ENCODE measurements at regions not wholly inside any gene's neighbourhood (a gene's known extent, or its start where the extent isn't known, plus 50 kb on each side); places are given as distances from the start of the nearest gene placed in this dataset.

DNA sequence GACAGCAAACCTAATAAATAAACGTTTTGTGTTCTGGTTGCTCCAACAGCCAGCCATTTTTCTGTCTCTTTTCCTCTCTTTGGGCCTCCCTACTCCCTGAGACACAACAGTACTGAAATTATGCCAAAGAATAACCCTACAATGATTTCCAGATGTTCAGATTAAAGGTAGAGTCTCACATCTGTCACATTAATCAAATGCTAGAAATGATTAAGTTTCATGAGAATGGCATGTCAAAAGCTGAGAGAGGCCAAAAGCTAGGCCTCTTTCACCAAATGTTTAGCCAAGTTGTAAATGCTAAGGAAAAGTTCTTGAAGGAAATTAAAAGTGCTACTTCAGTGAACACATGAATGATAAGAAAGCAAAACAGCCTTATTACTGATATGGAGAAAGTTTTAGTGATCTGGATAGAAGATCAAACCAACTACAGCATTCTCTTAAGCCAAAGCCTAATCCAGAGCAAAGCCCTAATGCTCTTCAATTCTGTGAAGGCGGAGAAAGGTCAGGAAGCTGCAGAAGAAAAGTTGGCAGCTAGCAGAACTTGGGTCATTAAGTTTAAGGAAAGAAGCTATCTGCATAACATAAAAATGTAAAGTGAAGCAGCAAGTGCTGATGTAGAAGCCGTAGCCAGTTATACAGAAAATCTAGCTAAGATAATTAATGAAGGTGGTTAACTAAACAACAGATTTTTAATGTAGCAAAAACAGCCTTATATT is 182.1 kb upstream of the NUDT6 start:
- no peak for TF ChIP-seq PBX3 (IDR thresholded peaks at IDR 0.05)
- TF ChIP-seq BHLHE40 (IDR thresholded peaks at IDR 0.05; ENCODE audit: low read depth, low read length) = no peak
- no peak for TF ChIP-seq CBX8 (IDR thresholded peaks at IDR 0.05)
- no peak for TF ChIP-seq E2F6 (IDR thresholded peaks at IDR 0.05; ENCODE audit: borderline replicate concordance, low read depth)
- TF ChIP-seq FOSB (CRISPR knock-in tag; IDR thresholded peaks at IDR 0.05) = no peak
- TF ChIP-seq, protein P1, sequence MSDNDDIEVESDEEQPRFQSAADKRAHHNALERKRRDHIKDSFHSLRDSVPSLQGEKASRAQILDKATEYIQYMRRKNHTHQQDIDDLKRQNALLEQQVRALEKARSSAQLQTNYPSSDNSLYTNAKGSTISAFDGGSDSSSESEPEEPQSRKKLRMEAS (IDR thresholded peaks at IDR 0.05) = no peak
- FAIRE-seq (no peak), ATAC-seq (no peak), DNase-seq (ENCODE audit: low read depth in 1 of 2, low spot score in 1 of 2) (no peak)
- POLR2A ChIA-PET = no interaction called here
- Histone ChIP-seq H3K4me2 (no peak overlapping the region), H3K9me3 (no peaks in the 10 kb centered on the region), H3K4me3 (no peak overlapping the region), H3K4me1 (no peaks in the 10 kb centered on the region), H3K27ac (no peak overlapping the region)
- 81% methylated on average over 3 of the region's 3 CpGs for WGBS (ENCODE audit: missing lambda C conversion rate)
- CTCF ChIA-PET = no interaction called here

DNA sequence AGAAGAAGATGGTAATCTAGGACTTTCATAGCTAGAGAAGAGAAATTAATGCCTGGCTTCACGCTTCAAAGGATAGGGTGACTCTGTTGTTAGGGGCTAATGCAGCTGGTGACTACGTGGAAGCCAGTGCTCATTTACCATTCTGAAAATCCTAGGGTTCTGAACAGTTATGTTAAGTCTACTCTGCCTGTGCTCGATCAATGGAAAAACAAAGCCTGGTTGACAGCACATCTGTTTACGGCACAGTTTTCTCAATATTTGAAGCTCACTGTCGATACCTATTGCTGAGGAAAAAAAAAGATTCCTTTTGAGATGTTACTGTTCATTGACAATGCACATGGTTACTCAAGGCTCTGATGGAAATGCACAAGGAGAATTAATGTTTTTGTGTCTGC is 182.6 kb upstream of the NUDT6 start:
- TF ChIP-seq ATOH8 (CRISPR knock-in tag; IDR thresholded peaks at IDR 0.05; ENCODE audit: low read depth) (no peak), KDM5A (IDR thresholded peaks at IDR 0.05) (no peak), RFX5 (IDR thresholded peaks at IDR 0.05) (no peak), ZFP36 (IDR thresholded peaks at IDR 0.05; ENCODE audit: borderline replicate concordance, partially characterized antibody) (no peak), PHF8 (IDR thresholded peaks at IDR 0.05; ENCODE audit: borderline replicate concordance, low read depth) (no peak), SMC3 (IDR thresholded peaks at IDR 0.05) (no peak)
- TF ChIP-seq, protein P1 (IDR thresholded peaks at IDR 0.05) = no peak
- 89% methylated on average over 5 of the region's 5 CpGs for WGBS (ENCODE audit: missing lambda C conversion rate)
- POLR2A ChIA-PET = no interaction called here
- CTCF ChIA-PET = no interaction called here
- DNase-seq (ENCODE audit: low read depth in 1 of 2, low spot score in 1 of 2) (no peak), FAIRE-seq (no peak), ATAC-seq (no peak)
- Histone ChIP-seq H3K4me3 (no peak overlapping the region), H3K4me2 (no peak overlapping the region), H3K4me1 (no peaks in the 10 kb centered on the region), H3K9me3 (no peaks in the 10 kb centered on the region), H3K27ac (no peak overlapping the region)

DNA sequence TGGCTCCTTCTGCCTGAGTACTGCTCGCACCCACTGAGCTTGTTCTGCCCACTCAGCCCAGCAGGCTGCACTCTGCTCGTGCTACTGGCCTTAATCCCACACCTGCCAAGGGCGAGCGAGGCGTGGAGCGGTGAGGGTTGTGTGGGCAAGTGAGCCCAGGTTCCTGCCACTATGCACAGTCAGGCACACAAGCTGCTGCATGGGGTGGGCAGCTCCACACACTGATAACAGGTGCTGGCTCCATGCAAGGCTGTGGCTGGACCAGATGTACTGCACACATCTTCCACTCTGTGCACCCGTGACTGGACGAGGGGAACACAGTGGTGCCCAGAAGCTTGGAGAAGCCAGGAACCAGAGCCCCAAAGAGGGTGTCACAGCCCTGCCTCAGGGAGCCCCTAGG is 184.3 kb upstream of the NUDT6 start:
- no peak overlapping the region for H3K27ac ChIP-seq
- WGBS (ENCODE audit: missing lambda C conversion rate) = 100% methylated on average over 5 of the region's 8 CpGs
- no peak overlapping the region for H3K4me2 ChIP-seq
- no peaks in the 10 kb centered on the region for H3K4me1 ChIP-seq
- no peak overlapping the region for H3K4me3 ChIP-seq
- ChIA-PET CTCF (interaction anchor here (0.6 to 2.1 kb wide), 5 partner anchors 9 to 561 kb away, joined by 3 to 5 read pairs (median 4); no protein-coding TSS in a partner anchor), POLR2A (no interaction called here)
- DNase-seq (ENCODE audit: low read depth in 1 of 2, low spot score in 1 of 2) (no peak), FAIRE-seq (no peak), ATAC-seq (no peak; a peak in 1 of 6 replicates)
- no peaks in the 10 kb centered on the region for H3K9me3 ChIP-seq
- no peak for TF ChIP-seq HDAC2 (IDR thresholded peaks at IDR 0.05)

DNA sequence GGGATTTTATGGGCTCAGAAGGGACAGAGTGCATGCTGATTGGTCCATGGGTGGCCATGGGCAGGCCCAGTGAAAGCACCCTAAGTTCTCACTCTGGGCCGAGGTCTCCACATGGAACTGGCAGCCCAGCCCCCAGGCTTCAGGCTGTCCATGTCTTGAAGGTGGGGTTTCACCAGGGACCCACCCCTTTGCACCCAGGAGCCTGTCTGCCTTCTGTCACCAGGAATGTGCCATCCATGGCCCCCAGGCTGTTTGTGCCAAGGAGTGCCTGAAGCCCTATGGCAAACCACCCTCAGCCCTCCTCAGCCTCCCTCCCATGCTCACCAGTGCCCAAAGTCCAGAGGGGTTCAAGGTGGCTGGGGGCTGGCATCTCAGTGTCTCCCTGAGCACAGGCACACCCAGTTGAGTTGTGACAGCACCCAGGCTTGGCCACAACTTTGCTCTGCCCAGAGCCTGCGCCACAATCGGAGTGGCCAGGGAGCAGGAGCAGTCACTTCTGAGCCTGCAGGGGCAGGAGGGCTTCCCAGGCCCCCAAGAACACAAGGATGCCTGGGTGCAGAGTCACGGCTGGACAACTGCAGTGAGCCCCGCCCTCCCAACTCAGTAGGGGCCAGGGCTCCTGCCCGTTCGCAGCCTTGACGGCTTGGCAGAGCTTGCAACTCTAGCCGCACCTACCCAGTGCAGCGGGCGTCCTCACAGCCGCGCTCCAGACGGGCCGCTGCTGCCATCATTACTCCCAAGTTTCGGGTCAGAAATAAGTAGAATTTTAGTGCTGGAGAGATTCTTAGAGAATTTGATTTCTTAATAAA is 185.3 kb upstream of the NUDT6 start:
- FAIRE-seq (no peak), DNase-seq (ENCODE audit: low read depth in 1 of 2, low spot score in 1 of 2) (no peak), ATAC-seq (no peak; a peak in 1 of 6 replicates)
- 91% methylated on average over 10 of the region's 16 CpGs for WGBS (ENCODE audit: missing lambda C conversion rate)
- POLR2A ChIA-PET = no interaction called here
- no peak overlapping the region for H3K4me2 ChIP-seq
- CTCF ChIA-PET = interaction anchor here (0.6 to 2.1 kb wide), 5 partner anchors 10 to 560 kb away, joined by 3 to 5 read pairs (median 4); no protein-coding TSS in a partner anchor
- H3K4me1 ChIP-seq = no peaks in the 10 kb centered on the region
- H3K27ac ChIP-seq = no peak overlapping the region
- H3K9me3 ChIP-seq = no peaks in the 10 kb centered on the region
- no peak overlapping the region for H3K4me3 ChIP-seq
- no peak for TF ChIP-seq MAZ (IDR thresholded peaks at IDR 0.05; ENCODE audit: borderline replicate concordance, low read depth, low read length)
- no peak for TF ChIP-seq FOSL2 (IDR thresholded peaks at IDR 0.05)
- no peak for TF ChIP-seq FOSL2 (CRISPR knock-in tag; IDR thresholded peaks at IDR 0.05)
- TF ChIP-seq POLR2A (IDR thresholded peaks at IDR 0.05; ENCODE audit: low read length) = no peak
- TF ChIP-seq MAFK (IDR thresholded peaks at IDR 0.05; ENCODE audit: partially characterized antibody) = no peak
- TF ChIP-seq MYC (IDR thresholded peaks at IDR 0.05; ENCODE audit: borderline replicate concordance, low read length) = no peak
- no peak for TF ChIP-seq ESRRA (IDR thresholded peaks at IDR 0.05; ENCODE audit: borderline replicate concordance, low read length)
- TF ChIP-seq ZSCAN20 (CRISPR knock-in tag; IDR thresholded peaks at IDR 0.05) = no peak
- TF ChIP-seq ZC3H11A (IDR thresholded peaks at IDR 0.05) = no peak
- no peak for TF ChIP-seq RAD21 (conservative IDR thresholded peaks at IDR 0.05 in 1 of 2, IDR thresholded peaks at IDR 0.05 in 1 of 2)
- TF ChIP-seq GATA3 (IDR thresholded peaks at IDR 0.05; ENCODE audit: borderline replicate concordance) = no peak
- TF ChIP-seq RCOR1 (IDR thresholded peaks at IDR 0.05; ENCODE audit: low read depth, low read length) = no peak
- no peak for TF ChIP-seq HMGXB4 (CRISPR knock-in tag; IDR thresholded peaks at IDR 0.05; ENCODE audit: borderline replicate concordance)
- no peak for TF ChIP-seq HDAC2 (IDR thresholded peaks at IDR 0.05)
